ENCODE measurements at regions not wholly inside any gene's neighbourhood (a gene's known extent, or its start where the extent isn't known, plus 50 kb on each side); places are given as distances from the start of the nearest gene placed in this dataset.

- Mint-ChIP-seq H3K4me1 (peaks cover 6% of the 10 kb centered on the region), H3K27ac (no peak overlapping the region), H3K9me3 (peaks cover 10% of the 10 kb centered on the region), H3K36me3 (no peaks in the 10 kb centered on the region), H3K27me3 (ENCODE audit: low read depth) (no peaks in the 10 kb centered on the region), H3K4me3 (no peak overlapping the region)
- no peak for TF ChIP-seq CREB1 (CRISPR knock-in tag; IDR thresholded peaks at IDR 0.05)
- TF ChIP-seq ZNF671 (CRISPR knock-in tag; IDR thresholded peaks at IDR 0.05), result no peak
- no peak for TF ChIP-seq ERG (CRISPR knock-in tag; IDR thresholded peaks at IDR 0.05)
- no peak for TF ChIP-seq GTF2I (CRISPR knock-in tag; conservative IDR thresholded peaks at IDR 0.05)
- TF ChIP-seq FOXK1 (CRISPR knock-in tag; IDR thresholded peaks at IDR 0.05), result no peak
- no peak for TF ChIP-seq RELA (CRISPR knock-in tag; IDR thresholded peaks at IDR 0.05; ENCODE audit: borderline replicate concordance)
- no peak for TF ChIP-seq ESRRA (CRISPR knock-in tag; IDR thresholded peaks at IDR 0.05; ENCODE audit: borderline replicate concordance)
- no peak for TF ChIP-seq ZNF512 (CRISPR knock-in tag; IDR thresholded peaks at IDR 0.05; ENCODE audit: borderline replicate concordance)
- no peak for TF ChIP-seq TP53 (CRISPR knock-in tag; IDR thresholded peaks at IDR 0.05)
- ChIA-PET CTCF (no interaction called here), POLR2A (no interaction called here)
- no peak for ATAC-seq
- no peak for DNase-seq (ENCODE audit: low spot score)
These were observed 322.3 kb upstream of the FAT3 start for GRCh38 chr11:91902312-91902711.

GRCh38 chr11:91880660-91881059 lies 344.0 kb upstream of the FAT3 start:
- no peak overlapping the region for H3K27ac Mint-ChIP-seq
- no peaks in the 10 kb centered on the region for H3K36me3 Mint-ChIP-seq
- ChIA-PET POLR2A (interaction anchor here (0.7 kb wide), 1 partner anchor 1456 kb away, joined by 3 read pairs; no protein-coding TSS in a partner anchor), CTCF (no interaction called here)
- peaks cover 12% of the 10 kb centered on the region for H3K4me1 Mint-ChIP-seq
- no peak for DNase-seq (ENCODE audit: low spot score)
- H3K27me3 Mint-ChIP-seq (ENCODE audit: low read depth), result no peaks in the 10 kb centered on the region
- H3K4me3 Mint-ChIP-seq, result no peak overlapping the region
- ATAC-seq, result no peak
- H3K9me3 Mint-ChIP-seq, result peaks cover 9% of the 10 kb centered on the region; the same call in 1 of the 2 replicates
- no peak for TF ChIP-seq NFATC4 (CRISPR knock-in tag; IDR thresholded peaks at IDR 0.05)
- TF ChIP-seq, protein P1, sequence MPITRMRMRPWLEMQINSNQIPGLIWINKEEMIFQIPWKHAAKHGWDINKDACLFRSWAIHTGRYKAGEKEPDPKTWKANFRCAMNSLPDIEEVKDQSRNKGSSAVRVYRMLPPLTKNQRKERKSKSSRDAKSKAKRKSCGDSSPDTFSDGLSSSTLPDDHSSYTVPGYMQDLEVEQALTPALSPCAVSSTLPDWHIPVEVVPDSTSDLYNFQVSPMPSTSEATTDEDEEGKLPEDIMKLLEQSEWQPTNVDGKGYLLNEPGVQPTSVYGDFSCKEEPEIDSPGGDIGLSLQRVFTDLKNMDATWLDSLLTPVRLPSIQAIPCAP (CRISPR knock-in tag; IDR thresholded peaks at IDR 0.05), result no peak
- no peak for TF ChIP-seq FOXP4 (CRISPR knock-in tag; IDR thresholded peaks at IDR 0.05)
- no peak for TF ChIP-seq TEAD4 (CRISPR knock-in tag; IDR thresholded peaks at IDR 0.05)
- no peak for TF ChIP-seq ARID4B (CRISPR knock-in tag; IDR thresholded peaks at IDR 0.05; ENCODE audit: borderline replicate concordance)
- TF ChIP-seq TCF7 (CRISPR knock-in tag; IDR thresholded peaks at IDR 0.05; ENCODE audit: low read depth), result no peak
